ENCODE measurements at regions not wholly inside any gene's neighbourhood (a gene's known extent, or its start where the extent isn't known, plus 50 kb on each side); places are given as distances from the start of the nearest gene placed in this dataset.

- Histone ChIP-seq H3K4me3 (ENCODE audit: low read depth, low read length) (no peak overlapping the region), H3K9me3 (ENCODE audit: severe bottlenecking) (no peaks in the 10 kb centered on the region), H3K36me3 (no peaks in the 10 kb centered on the region), H3K27ac (no peak overlapping the region), H3K27me3 (ENCODE audit: insufficient read depth, low read depth, severe bottlenecking) (no peaks in the 10 kb centered on the region)
- no peak for DNase-seq
- no peak for TF ChIP-seq CTCF (IDR thresholded peaks at IDR 0.05; ENCODE audit: low read depth, low read length)
These were observed 488.4 kb downstream of the NXPH1 start for GRCh38 chr7:8921807-8922206.

DNA sequence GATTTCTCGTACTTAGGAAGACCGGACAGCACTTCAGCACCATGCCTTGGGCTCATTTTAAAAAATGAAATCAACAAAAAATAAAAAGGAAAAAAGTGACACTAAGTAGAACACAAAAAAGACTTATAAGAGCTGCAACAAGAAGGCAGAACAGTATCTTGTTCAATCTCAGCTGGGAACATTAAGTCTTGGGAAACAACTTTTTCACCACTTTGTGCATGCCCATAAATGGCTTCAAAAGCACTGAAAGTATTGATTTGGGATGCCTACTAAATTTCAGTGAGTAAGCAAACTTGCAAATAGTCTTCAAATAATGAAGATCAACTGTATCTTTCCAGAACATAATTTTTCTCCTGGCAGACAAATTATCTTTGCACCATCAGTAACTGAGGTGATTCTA lies 489.3 kb downstream of the NXPH1 start:
- no peak for DNase-seq
- Histone ChIP-seq H3K36me3 (no peaks in the 10 kb centered on the region), H3K27me3 (ENCODE audit: insufficient read depth, low read depth, severe bottlenecking) (no peaks in the 10 kb centered on the region), H3K4me3 (ENCODE audit: low read depth, low read length) (no peak overlapping the region), H3K9me3 (ENCODE audit: severe bottlenecking) (no peaks in the 10 kb centered on the region), H3K27ac (no peak overlapping the region)
- no peak for TF ChIP-seq CTCF (IDR thresholded peaks at IDR 0.05; ENCODE audit: low read depth, low read length)

- H3K27ac ChIP-seq, result no peak overlapping the region
- no peak for DNase-seq
- no peak overlapping the region for H3K4me3 ChIP-seq (ENCODE audit: low read depth, low read length)
- H3K27me3 ChIP-seq (ENCODE audit: insufficient read depth, low read depth, severe bottlenecking), result no peaks in the 10 kb centered on the region
- no peaks in the 10 kb centered on the region for H3K9me3 ChIP-seq (ENCODE audit: severe bottlenecking)
- no peak for TF ChIP-seq CTCF (IDR thresholded peaks at IDR 0.05; ENCODE audit: low read depth, low read length)
- no peaks in the 10 kb centered on the region for H3K36me3 ChIP-seq
These were observed 489.9 kb downstream of the NXPH1 start for GRCh38 chr7:8923164-8923806.

DNA sequence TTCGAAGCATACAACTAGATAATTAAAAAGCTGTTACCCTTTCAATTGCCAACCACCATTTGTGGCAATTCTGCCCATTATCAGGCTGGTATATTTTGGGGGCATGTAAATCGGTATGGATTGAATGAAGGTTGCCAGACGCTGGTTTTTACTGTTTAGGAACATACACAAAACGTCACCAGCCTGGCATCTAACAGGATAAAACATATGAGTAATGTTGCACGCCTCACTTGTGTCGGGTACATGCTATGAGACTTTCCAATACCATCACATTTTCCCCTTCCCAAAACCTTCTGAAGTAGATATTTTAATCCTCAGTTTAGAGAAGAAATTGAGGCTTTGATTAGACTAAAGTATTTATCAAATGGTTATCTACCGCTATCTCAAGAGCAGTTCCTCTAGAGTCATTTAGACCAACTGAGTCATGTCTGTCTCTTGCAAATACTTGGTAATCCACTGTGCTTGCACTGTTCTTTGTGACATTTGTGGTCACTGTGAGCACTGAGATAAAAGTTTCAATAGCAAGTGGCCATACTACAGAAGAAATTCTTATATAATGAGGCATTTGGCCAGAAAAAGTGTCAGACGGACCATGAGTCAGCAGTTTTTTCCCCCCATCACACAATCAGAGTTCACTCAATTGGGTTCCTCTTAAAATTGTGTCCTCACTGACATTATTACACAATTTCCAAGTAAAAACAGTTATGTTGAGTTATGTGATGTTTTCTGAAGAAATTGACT lies 498.7 kb downstream of the NXPH1 start:
- no peaks in the 10 kb centered on the region for H3K27me3 ChIP-seq (ENCODE audit: insufficient read depth, low read depth, severe bottlenecking)
- no peak for DNase-seq

DNA sequence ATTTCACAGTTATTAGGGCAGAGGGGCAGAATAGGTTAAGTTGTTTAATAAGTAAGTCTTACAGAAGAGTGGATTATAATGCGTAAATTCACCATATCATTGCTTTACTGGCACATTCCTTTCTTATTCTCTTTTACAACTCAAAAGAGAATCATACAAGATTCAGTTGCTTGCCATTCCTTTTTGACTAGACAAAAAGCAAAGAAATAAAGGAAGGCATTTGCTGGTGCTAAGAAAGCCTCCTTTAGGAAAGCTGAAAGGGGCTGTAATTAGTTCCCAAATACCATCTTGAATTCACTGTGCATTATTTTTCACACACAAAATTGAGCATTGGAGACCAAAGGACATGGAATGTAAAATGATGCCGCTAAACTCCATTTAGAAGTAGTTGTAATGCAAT lies 499.3 kb downstream of the NXPH1 start:
- H3K27me3 ChIP-seq (ENCODE audit: insufficient read depth, low read depth, severe bottlenecking), result no peaks in the 10 kb centered on the region
- no peak overlapping the region for H3K27ac ChIP-seq
- DNase-seq, result no peak
- no peak for TF ChIP-seq CTCF (IDR thresholded peaks at IDR 0.05; ENCODE audit: low read depth, low read length)
- no peak overlapping the region for H3K4me3 ChIP-seq (ENCODE audit: low read depth, low read length)
- no peaks in the 10 kb centered on the region for H3K36me3 ChIP-seq
- no peaks in the 10 kb centered on the region for H3K9me3 ChIP-seq (ENCODE audit: severe bottlenecking)

More for the DNA sequence above, 498.7 kb downstream of the NXPH1 start:
- H3K27ac ChIP-seq, result no peak overlapping the region
- H3K4me3 ChIP-seq (ENCODE audit: low read depth, low read length), result no peak overlapping the region
- no peaks in the 10 kb centered on the region for H3K9me3 ChIP-seq (ENCODE audit: severe bottlenecking)
- no peak for TF ChIP-seq CTCF (IDR thresholded peaks at IDR 0.05; ENCODE audit: low read depth, low read length)
- H3K36me3 ChIP-seq, result no peaks in the 10 kb centered on the region
